GM12878 (cell line): ENCODE measurements at regions not wholly inside any gene's neighbourhood (a gene's known extent, or its start where the extent isn't known, plus 50 kb on each side); places are given as distances from the start of the nearest gene placed in this dataset.

ENCODE experiments used
- ATAC-seq: fragments of 200-7000 bp; cut with Tn5 transposase; 3 replicates; pipeline ENCODE4 v1.9.1; 2020; ENCODE audit warnings: mild to moderate bottlenecking, moderate library complexity
- BruUV-seq: library from RNA; stranded (reverse); fragments of 400-500 nt; replicated peaks from 2 replicates; lab custom pipeline; 2021; lab: Mats Ljungman, UMichigan
- CTCF ChIA-PET: fragments of 300-600 bp; sonication (Branson Sonifier 250); formaldehyde crosslinking; extraction: SDS; loops from one replicate; lab custom pipeline; 2021; ENCODE audit warnings: inconsistent platforms; lab: Yijun Ruan, JAX
- POLR2A ChIA-PET: fragments of 350-600 bp; formaldehyde crosslinking; extraction: SDS; loops from one replicate; lab custom pipeline; 2021; ENCODE audit warnings: inconsistent platforms; lab: Charles Lee
- RAD21 ChIA-PET: fragments of 300-600 bp; sonication (Branson Sonifier 250); formaldehyde crosslinking; loops from one replicate; lab custom pipeline; 2023; ENCODE audit warnings: antibody characterized with exemption; ENCODE audit not compliant: unreplicated experiment; lab: Charles Lee
- SMC1A ChIA-PET: fragments of 300-600 bp; sonication (Branson Sonifier 250); formaldehyde crosslinking; loops from one replicate; lab custom pipeline; 2023; ENCODE audit not compliant: unreplicated experiment, uncharacterized antibody; lab: Charles Lee
- DNase-seq: peaks from one replicate; pipeline ENCODE4 v3.0.0-alpha.2; 2011; ENCODE audit warnings: low read depth, low spot score
- FAIRE-seq: peaks from 3 replicates; lab custom pipeline; 2011; peaks lifted over from hg19 to GRCh38; lab: Jason Lieb, UNC
- H2AFZ ChIP-seq: 2 replicates; pipeline ENCODE4 v1.6.0; 2011; ENCODE audit warnings: low read depth, low read length, control low read depth; ENCODE audit not compliant: control insufficient read depth
- H3K27ac ChIP-seq: 2 replicates; pipeline ENCODE4 v1.5.1; 2011; ENCODE audit warnings: control low read depth; ENCODE audit not compliant: control insufficient read depth, insufficient read depth
- H3K27me3 ChIP-seq, 2 experiments: replicated peaks in 1 of 2; 2 replicates each; pipeline versions ENCODE4 v1.6.0 to v1.6.1; 2011; ENCODE audit warnings: low read length in 1 of 2; ENCODE audit not compliant: control insufficient read depth in 2 of 2, insufficient read depth in 2 of 2
- H3K36me3 ChIP-seq, 2 experiments: 2 replicates each; pipeline ENCODE4 v1.5.1; 2011; ENCODE audit warnings: low read length in 1 of 2; ENCODE audit not compliant: control insufficient read depth in 2 of 2, insufficient read depth in 2 of 2
- H3K4me1 ChIP-seq: 2 replicates; pipeline ENCODE4 v1.6.1; 2011; ENCODE audit warnings: mild to moderate bottlenecking, low read length, moderate library complexity, mixed read lengths; ENCODE audit not compliant: control insufficient read depth, insufficient read depth
- H3K4me2 ChIP-seq: 2 replicates; pipeline ENCODE4 v1.6.0; 2011; ENCODE audit warnings: control low read depth; ENCODE audit not compliant: control insufficient read depth, insufficient read depth
- H3K4me3 ChIP-seq: fragments of 200-600 bp; sonication (generic); 2 replicates; pipeline ENCODE4 v1.5.1; 2016
- H3K79me2 ChIP-seq: 2 replicates; pipeline ENCODE4 v1.6.0; 2011; ENCODE audit warnings: low read length; ENCODE audit not compliant: control insufficient read depth, insufficient read depth
- H3K9ac ChIP-seq: 2 replicates; pipeline ENCODE4 v1.8.0; 2011; ENCODE audit warnings: low read length, control low read depth, mixed read lengths; ENCODE audit not compliant: control insufficient read depth, insufficient read depth
- H3K9me3 ChIP-seq: replicated peaks from 3 replicates; pipeline ENCODE4 v1.5.1; 2011; ENCODE audit warnings: mild to moderate bottlenecking, low read length; ENCODE audit not compliant: control insufficient read depth, insufficient read depth
- H4K20me1 ChIP-seq: 2 replicates; pipeline ENCODE4 v1.6.0; 2011; ENCODE audit not compliant: control insufficient read depth, insufficient read depth
- ASH2L ChIP-seq: fragments of 300-600, 200-600 bp; sonication (generic); IDR thresholded peaks from 2 replicates; pipeline ENCODE4 v1.6.1; 2017; ENCODE audit warnings: low read depth, mild to moderate bottlenecking, borderline replicate concordance
- CEBPB ChIP-seq, 2 experiments: fragments of 150-350 bp in 1 of 2; IDR thresholded peaks; 2 replicates each; pipeline ENCODE4 v1.6.1; 2012 to 2014; ENCODE audit warnings: low read depth in 2 of 2, low read length in 2 of 2, borderline replicate concordance in 1 of 2, inconsistent platforms in 1 of 2
- ETV6 ChIP-seq, 2 experiments: fragments of 450-650 bp in 1 of 2; IDR thresholded peaks in 1 of 2; conservative IDR thresholded peaks in 1 of 2; 2 replicates each; pipeline ENCODE4 v1.6.1; 2014; ENCODE audit warnings: antibody characterized with exemption in 1 of 2, borderline replicate concordance in 1 of 2, low read depth in 1 of 2, mild to moderate bottlenecking in 1 of 2, moderate library complexity in 1 of 2
- MTA3 ChIP-seq: IDR thresholded peaks from 2 replicates; pipeline ENCODE4 v1.6.1; 2012; ENCODE audit warnings: low read length, inconsistent platforms, borderline replicate concordance
- PAX5 ChIP-seq: IDR thresholded peaks from 2 replicates; pipeline ENCODE4 v1.6.1; 2011; ENCODE audit warnings: low read depth, low read length, borderline replicate concordance
- RCOR1 ChIP-seq: conservative IDR thresholded peaks from 2 replicates; pipeline ENCODE4 v1.6.1; 2012; ENCODE audit warnings: low read depth, low read length, improper control_type of control experiment
- SMC3 ChIP-seq: IDR thresholded peaks from 2 replicates; pipeline ENCODE4 v1.6.1; 2011; ENCODE audit warnings: low read length, improper control_type of control experiment, borderline replicate concordance
- SPI1 ChIP-seq: IDR thresholded peaks from 2 replicates; pipeline ENCODE4 v1.6.1; 2011; ENCODE audit warnings: low read depth, mild to moderate bottlenecking, low read length, moderate library complexity, borderline replicate concordance; ENCODE audit not compliant: insufficient read depth
- TAF1 ChIP-seq: IDR thresholded peaks from 2 replicates; pipeline ENCODE4 v1.6.1; 2011; ENCODE audit warnings: mild to moderate bottlenecking, low read depth, low read length, borderline replicate concordance
- YBX1 ChIP-seq: fragments of 450-650 bp; IDR thresholded peaks from 2 replicates; pipeline ENCODE4 v1.6.1; 2016; ENCODE audit warnings: antibody characterized with exemption
- ZBTB11 ChIP-seq: fragments of 450-650 bp; formaldehyde crosslinking; IDR thresholded peaks from 2 replicates; pipeline ENCODE4 v1.5.0; 2022; ENCODE audit warnings: mild to moderate bottlenecking, missing genetic modification characterization
- WGBS: methylation state at CpG from one replicate; pipeline ENCODE4 v1.1.6; 2016; ENCODE audit warnings: low lambda C conversion rate; ENCODE audit not compliant: insufficient replicate concordance, insufficient coverage; ENCODE audit errors: missing lambda C conversion rate; 5-methylcytosine and 5-hydroxymethylcytosine counted together
- in situ Hi-C: fragments of 300-500 bp; cut with MboI; formaldehyde crosslinking; loops from 9 replicates; pipeline ENCODE4 v1.14.3; 2018; ENCODE audit warnings: mixed read lengths
- intact Hi-C: fragments of 100-400 bp; cut with micrococcal nuclease; formaldehyde crosslinking; loops from one replicate; pipeline ENCODE4 v1.14.2; 2022; ENCODE audit not compliant: unreplicated experiment
- TF ChIP-seq, protein P1 (sequence below): fragments of 450-650 bp; IDR thresholded peaks from 2 replicates; pipeline ENCODE4 v1.6.1; 2017; ENCODE audit warnings: antibody characterized with exemption, mild to moderate bottlenecking, moderate library complexity
- TF ChIP-seq, protein P2 (sequence below), 3 experiments: IDR thresholded peaks in 2 of 3; conservative IDR thresholded peaks in 1 of 3; 2 replicates each; pipeline ENCODE4 v1.5.1; 2011; ENCODE audit warnings: low read depth in 3 of 3, low read length in 3 of 3, mild to moderate bottlenecking in 3 of 3, control low read depth in 2 of 3, moderate library complexity in 2 of 3, inconsistent platforms in 1 of 3, mixed read lengths in 1 of 3; ENCODE audit not compliant: control insufficient read depth in 2 of 3, insufficient read depth in 1 of 3; ENCODE audit errors: extremely low read depth in 1 of 3

DNA sequence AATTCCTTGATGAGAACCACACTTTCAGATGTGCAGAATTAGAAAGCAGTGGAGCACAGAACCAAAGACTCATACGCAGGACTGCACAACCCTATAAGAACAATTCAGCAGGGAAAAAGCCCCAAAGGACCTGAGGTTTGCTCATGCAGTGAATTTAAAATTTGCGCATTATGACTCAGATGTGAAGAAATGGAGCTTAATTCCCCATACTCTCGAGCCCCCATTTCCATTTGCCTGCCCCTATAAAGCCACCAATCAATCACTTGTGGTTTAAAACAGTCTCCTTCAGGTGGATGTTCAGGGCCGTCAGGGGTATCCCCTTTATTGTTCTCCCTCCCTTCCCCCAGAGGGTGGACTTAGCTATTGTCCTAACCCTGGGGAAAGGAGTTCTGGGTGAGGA lies 221.2 kb downstream of the IGSF11 start:
- POLR2A ChIA-PET: interaction anchor here (0.5 to 1.5 kb wide), 3 partner anchors 26 to 593 kb away, joined by 3 to 5 read pairs (median 4); no protein-coding TSS in a partner anchor
- in situ Hi-C loops: no loop called here
- 0% methylated on average over 4 of the region's 4 CpGs for WGBS
- FAIRE-seq (no peak), DNase-seq (peak; percentile 59), ATAC-seq (peak; percentile 20)
- no peak overlapping the region for H2AFZ ChIP-seq
- SMC1A ChIA-PET: interaction anchor here (1.0 to 18.8 kb wide), 9 partner anchors 13 to 319 kb away, joined by 3 to 394 read pairs (median 5); no protein-coding TSS in a partner anchor
- intact Hi-C loops: loop anchor here (5.0 kb wide), 1 partner anchor 336 kb away; no protein-coding TSS in a partner anchor
- peaks cover 10% of the 10 kb centered on the region; the same call in 1 of the 2 replicates for H3K4me1 ChIP-seq
- H4K20me1 ChIP-seq: no peaks in the 10 kb centered on the region
- BruUV-seq: no TSS peak
- H3K79me2 ChIP-seq: peaks cover 15% of the 10 kb centered on the region
- H3K9me3 ChIP-seq: no peaks in the 10 kb centered on the region; the same call in 1 of the 3 replicates
- H3K27ac ChIP-seq: no peak overlapping the region
- RAD21 ChIA-PET: interaction anchor here (0.8 to 12.5 kb wide), 6 partner anchors 9 to 165 kb away, joined by 3 to 207 read pairs (median 8); no protein-coding TSS in a partner anchor
- no peaks in the 10 kb centered on the region for H3K27me3 ChIP-seq
- H3K9ac ChIP-seq: no peak overlapping the region
- no peak overlapping the region for H3K4me3 ChIP-seq
- CTCF ChIA-PET: interaction anchor here (0.9 to 9.3 kb wide), 6 partner anchors 37 to 327 kb away, joined by 3 to 120 read pairs (median 3); no protein-coding TSS in a partner anchor
- H3K4me2 ChIP-seq: no peak overlapping the region
- H3K36me3 ChIP-seq: no peaks in the 10 kb centered on the region
- TF ChIP-seq, protein P1, sequence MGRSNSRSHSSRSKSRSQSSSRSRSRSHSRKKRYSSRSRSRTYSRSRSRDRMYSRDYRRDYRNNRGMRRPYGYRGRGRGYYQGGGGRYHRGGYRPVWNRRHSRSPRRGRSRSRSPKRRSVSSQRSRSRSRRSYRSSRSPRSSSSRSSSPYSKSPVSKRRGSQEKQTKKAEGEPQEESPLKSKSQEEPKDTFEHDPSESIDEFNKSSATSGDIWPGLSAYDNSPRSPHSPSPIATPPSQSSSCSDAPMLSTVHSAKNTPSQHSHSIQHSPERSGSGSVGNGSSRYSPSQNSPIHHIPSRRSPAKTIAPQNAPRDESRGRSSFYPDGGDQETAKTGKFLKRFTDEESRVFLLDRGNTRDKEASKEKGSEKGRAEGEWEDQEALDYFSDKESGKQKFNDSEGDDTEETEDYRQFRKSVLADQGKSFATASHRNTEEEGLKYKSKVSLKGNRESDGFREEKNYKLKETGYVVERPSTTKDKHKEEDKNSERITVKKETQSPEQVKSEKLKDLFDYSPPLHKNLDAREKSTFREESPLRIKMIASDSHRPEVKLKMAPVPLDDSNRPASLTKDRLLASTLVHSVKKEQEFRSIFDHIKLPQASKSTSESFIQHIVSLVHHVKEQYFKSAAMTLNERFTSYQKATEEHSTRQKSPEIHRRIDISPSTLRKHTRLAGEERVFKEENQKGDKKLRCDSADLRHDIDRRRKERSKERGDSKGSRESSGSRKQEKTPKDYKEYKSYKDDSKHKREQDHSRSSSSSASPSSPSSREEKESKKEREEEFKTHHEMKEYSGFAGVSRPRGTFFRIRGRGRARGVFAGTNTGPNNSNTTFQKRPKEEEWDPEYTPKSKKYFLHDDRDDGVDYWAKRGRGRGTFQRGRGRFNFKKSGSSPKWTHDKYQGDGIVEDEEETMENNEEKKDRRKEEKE: no peak
- TF ChIP-seq ZBTB11 (CRISPR knock-in tag) (no peak), CEBPB (IDR thresholded peaks at IDR 0.05; ENCODE audit: borderline replicate concordance in 1 of 2, low read depth in 2 of 2, low read length in 2 of 2) (no peak), ASH2L (no peak), SMC3 (no peak), MTA3 (no peak), RCOR1 (no peak), PAX5 (no peak), YBX1 (peak; percentile 83), TAF1 (no peak), ETV6 (conservative IDR thresholded peaks at IDR 0.05 in 1 of 2, IDR thresholded peaks at IDR 0.05 in 1 of 2; ENCODE audit: borderline replicate concordance in 1 of 2, low read depth in 1 of 2) (no peak), SPI1 (no peak)
- TF ChIP-seq, protein P2, sequence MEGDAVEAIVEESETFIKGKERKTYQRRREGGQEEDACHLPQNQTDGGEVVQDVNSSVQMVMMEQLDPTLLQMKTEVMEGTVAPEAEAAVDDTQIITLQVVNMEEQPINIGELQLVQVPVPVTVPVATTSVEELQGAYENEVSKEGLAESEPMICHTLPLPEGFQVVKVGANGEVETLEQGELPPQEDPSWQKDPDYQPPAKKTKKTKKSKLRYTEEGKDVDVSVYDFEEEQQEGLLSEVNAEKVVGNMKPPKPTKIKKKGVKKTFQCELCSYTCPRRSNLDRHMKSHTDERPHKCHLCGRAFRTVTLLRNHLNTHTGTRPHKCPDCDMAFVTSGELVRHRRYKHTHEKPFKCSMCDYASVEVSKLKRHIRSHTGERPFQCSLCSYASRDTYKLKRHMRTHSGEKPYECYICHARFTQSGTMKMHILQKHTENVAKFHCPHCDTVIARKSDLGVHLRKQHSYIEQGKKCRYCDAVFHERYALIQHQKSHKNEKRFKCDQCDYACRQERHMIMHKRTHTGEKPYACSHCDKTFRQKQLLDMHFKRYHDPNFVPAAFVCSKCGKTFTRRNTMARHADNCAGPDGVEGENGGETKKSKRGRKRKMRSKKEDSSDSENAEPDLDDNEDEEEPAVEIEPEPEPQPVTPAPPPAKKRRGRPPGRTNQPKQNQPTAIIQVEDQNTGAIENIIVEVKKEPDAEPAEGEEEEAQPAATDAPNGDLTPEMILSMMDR (IDR thresholded peaks at IDR 0.05 in 2 of 3, conservative IDR thresholded peaks at IDR 0.05 in 1 of 3; ENCODE audit: control insufficient read depth in 2 of 3, extremely low read depth in 1 of 3, insufficient read depth in 1 of 3, low read depth in 3 of 3, low read length in 3 of 3): no peak
